ENCODE measurements at regions not wholly inside any gene's neighbourhood (a gene's known extent, or its start where the extent isn't known, plus 50 kb on each side); places are given as distances from the start of the nearest gene placed in this dataset.

DNA sequence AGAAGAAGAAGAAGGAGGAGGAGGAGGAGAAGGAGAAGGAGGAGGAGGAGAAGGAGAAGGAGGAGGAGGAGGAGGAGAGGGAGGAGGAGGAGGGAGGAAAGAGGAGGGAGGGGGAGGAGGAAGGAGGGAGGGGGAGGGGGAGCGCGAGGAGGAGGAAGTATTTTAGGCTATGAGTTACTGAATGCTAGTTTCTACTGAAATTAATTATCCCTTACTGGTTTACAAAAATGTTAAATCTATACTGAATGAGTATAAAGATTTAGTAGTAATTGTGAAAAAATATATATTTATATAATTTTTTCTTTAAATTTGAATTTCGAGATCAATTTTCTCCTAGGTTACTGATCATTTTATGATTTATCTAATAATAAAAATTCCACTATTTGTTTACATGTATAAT, 1769.0 kb upstream of the NUDT12 start:
- Histone ChIP-seq H4K8ac (ENCODE audit: low read depth in 2 of 2, low read length in 2 of 2) (no peak overlapping the region), H3K23ac (ENCODE audit: low read depth, low read length) (no peak overlapping the region), H2BK20ac (ENCODE audit: low read depth, low read length) (no peak overlapping the region), H3K4me3 (ENCODE audit: insufficient read depth, low read depth, low read length) (no peak overlapping the region), H2AK9ac (replicated peaks; ENCODE audit: low read depth, low read length, poor library complexity) (no peak overlapping the region), H2BK15ac (ENCODE audit: low read depth, low read length) (no peak overlapping the region), H2BK5ac (ENCODE audit: low read depth, low read length, poor library complexity, severe bottlenecking) (no peak overlapping the region), H2AK5ac (ENCODE audit: low read depth, low read length) (no peak overlapping the region), H3K79me1 (ENCODE audit: low read depth in 1 of 2, low read length in 2 of 2) (no peaks in the 10 kb centered on the region), H3K18ac (ENCODE audit: low read depth, low read length) (no peak overlapping the region), H3K36me3 (ENCODE audit: control insufficient read depth, insufficient read depth, low read length) (no peaks in the 10 kb centered on the region), H3K27me3 (ENCODE audit: control insufficient read depth, insufficient read depth, low read length) (no peaks in the 10 kb centered on the region), H2AFZ (replicated peaks; ENCODE audit: low read length, poor library complexity) (no peak overlapping the region), H3K4me2 (ENCODE audit: low read depth, low read length) (no peak overlapping the region), H4K5ac (ENCODE audit: low read depth, low read length) (no peak overlapping the region), H3K4ac (ENCODE audit: low read depth, low read length) (no peak overlapping the region), H3K14ac (replicated peaks; ENCODE audit: low read depth, low read length) (no peak overlapping the region), H3K9ac (ENCODE audit: low read depth, low read length) (no peak overlapping the region), H4K91ac (ENCODE audit: insufficient read depth, low read depth, low read length) (no peak overlapping the region), H3K4me1 (ENCODE audit: control insufficient read depth, insufficient read depth, low read length) (no peaks in the 10 kb centered on the region), H3K9me1 (ENCODE audit: insufficient read depth, low read length) (no peaks in the 10 kb centered on the region), H3K27ac (ENCODE audit: insufficient read depth, low read length) (no peak overlapping the region), H2BK120ac (ENCODE audit: low read depth, low read length) (no peak overlapping the region), H4K20me1 (ENCODE audit: insufficient read depth, low read length) (no peaks in the 10 kb centered on the region), H3K9me3 (ENCODE audit: control insufficient read depth, insufficient read depth, low read length) (peaks cover 5% of the 10 kb centered on the region; the same call in 1 of the 2 replicates), H3K56ac (ENCODE audit: extremely low read depth, insufficient read depth, low read length) (no peak overlapping the region)
- POLR2A ChIA-PET (ENCODE audit: unreplicated experiment): no interaction called here
- BruUV-seq (replicated peaks): no TSS peak
- in situ Hi-C loops (cut with MboI; ENCODE audit: low sequenced_read_pairs) (no loop called here), intact Hi-C loops (cut with micrococcal nuclease) (no loop called here), dilution Hi-C loops (cut with HindIII; ENCODE audit: low sequenced_read_pairs, unreplicated experiment) (no loop called here)
- ATAC-seq (ENCODE audit: low read depth): no peak
- TF ChIP-seq MAFK (IDR thresholded peaks at IDR 0.05; ENCODE audit: low read depth, low read length) (no peak), FOS (IDR thresholded peaks at IDR 0.05; ENCODE audit: low read depth, low read length) (no peak), POLR2A (IDR thresholded peaks at IDR 0.05; ENCODE audit: low read depth, low read length) (no peak), BHLHE40 (IDR thresholded peaks at IDR 0.05; ENCODE audit: low read depth, low read length) (no peak), CEBPB (IDR thresholded peaks at IDR 0.05; ENCODE audit: low read depth, low read length) (no peak), MAZ (IDR thresholded peaks at IDR 0.05; ENCODE audit: borderline replicate concordance, low read depth, low read length) (no peak), NFE2L2 (IDR thresholded peaks at IDR 0.05; ENCODE audit: low read depth, low read length) (no peak), CHD1 (IDR thresholded peaks at IDR 0.05; ENCODE audit: low read depth, low read length) (no peak), RCOR1 (IDR thresholded peaks at IDR 0.05; ENCODE audit: insufficient replicate concordance, low read length) (no peak), MXI1 (IDR thresholded peaks at IDR 0.05; ENCODE audit: borderline replicate concordance, low read depth, low read length) (no peak), RFX5 (IDR thresholded peaks at IDR 0.05; ENCODE audit: low read depth, low read length) (no peak), RAD21 (IDR thresholded peaks at IDR 0.05; ENCODE audit: low read length) (no peak)
- TF ChIP-seq, protein P1, sequence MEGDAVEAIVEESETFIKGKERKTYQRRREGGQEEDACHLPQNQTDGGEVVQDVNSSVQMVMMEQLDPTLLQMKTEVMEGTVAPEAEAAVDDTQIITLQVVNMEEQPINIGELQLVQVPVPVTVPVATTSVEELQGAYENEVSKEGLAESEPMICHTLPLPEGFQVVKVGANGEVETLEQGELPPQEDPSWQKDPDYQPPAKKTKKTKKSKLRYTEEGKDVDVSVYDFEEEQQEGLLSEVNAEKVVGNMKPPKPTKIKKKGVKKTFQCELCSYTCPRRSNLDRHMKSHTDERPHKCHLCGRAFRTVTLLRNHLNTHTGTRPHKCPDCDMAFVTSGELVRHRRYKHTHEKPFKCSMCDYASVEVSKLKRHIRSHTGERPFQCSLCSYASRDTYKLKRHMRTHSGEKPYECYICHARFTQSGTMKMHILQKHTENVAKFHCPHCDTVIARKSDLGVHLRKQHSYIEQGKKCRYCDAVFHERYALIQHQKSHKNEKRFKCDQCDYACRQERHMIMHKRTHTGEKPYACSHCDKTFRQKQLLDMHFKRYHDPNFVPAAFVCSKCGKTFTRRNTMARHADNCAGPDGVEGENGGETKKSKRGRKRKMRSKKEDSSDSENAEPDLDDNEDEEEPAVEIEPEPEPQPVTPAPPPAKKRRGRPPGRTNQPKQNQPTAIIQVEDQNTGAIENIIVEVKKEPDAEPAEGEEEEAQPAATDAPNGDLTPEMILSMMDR (conservative IDR thresholded peaks at IDR 0.05; ENCODE audit: low read depth, low read length): no peak
- TF ChIP-seq, protein P2, sequence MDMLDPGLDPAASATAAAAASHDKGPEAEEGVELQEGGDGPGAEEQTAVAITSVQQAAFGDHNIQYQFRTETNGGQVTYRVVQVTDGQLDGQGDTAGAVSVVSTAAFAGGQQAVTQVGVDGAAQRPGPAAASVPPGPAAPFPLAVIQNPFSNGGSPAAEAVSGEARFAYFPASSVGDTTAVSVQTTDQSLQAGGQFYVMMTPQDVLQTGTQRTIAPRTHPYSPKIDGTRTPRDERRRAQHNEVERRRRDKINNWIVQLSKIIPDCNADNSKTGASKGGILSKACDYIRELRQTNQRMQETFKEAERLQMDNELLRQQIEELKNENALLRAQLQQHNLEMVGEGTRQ (IDR thresholded peaks at IDR 0.05; ENCODE audit: low read depth, low read length): no peak
- TF ChIP-seq, protein P3, sequence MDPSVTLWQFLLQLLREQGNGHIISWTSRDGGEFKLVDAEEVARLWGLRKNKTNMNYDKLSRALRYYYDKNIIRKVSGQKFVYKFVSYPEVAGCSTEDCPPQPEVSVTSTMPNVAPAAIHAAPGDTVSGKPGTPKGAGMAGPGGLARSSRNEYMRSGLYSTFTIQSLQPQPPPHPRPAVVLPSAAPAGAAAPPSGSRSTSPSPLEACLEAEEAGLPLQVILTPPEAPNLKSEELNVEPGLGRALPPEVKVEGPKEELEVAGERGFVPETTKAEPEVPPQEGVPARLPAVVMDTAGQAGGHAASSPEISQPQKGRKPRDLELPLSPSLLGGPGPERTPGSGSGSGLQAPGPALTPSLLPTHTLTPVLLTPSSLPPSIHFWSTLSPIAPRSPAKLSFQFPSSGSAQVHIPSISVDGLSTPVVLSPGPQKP (IDR thresholded peaks at IDR 0.05; ENCODE audit: borderline replicate concordance, low read depth, low read length): no peak
- CTCF ChIA-PET: no interaction called here
- no CpG with 5 or more reads among the region's 3 CpGs for WGBS, 2 experiments (ENCODE audit: extremely low coverage in 2 of 2, insufficient read length in 1 of 2)
- DNase-seq: no peak

Measured in IMR-90 (cell line).